Lung (tissue), 11 donors: ENCODE measurements at regions not wholly inside any gene's neighbourhood (a gene's known extent, or its start where the extent isn't known, plus 50 kb on each side); places are given as distances from the start of the nearest gene placed in this dataset.
"Not testable (repeated sequence)": the region's sequence is repeated elsewhere in the genome, so short reads cannot be mapped to it uniquely, and the experiment has no call there.

Source experiments
- ATAC-seq: fragments of 200-7000 bp; cut with Tn5 transposase; one replicate; pipeline ENCODE4 v1.9.1; 2020; ENCODE audit warnings: moderate number of reproducible peaks; ENCODE audit not compliant: insufficient read depth, low FRiP score
- DNase-seq, 3 donors: peaks; one replicate each; pipeline ENCODE4 v3.0.0-alpha.2; 2013 to 2017
- H3K27ac ChIP-seq, 2 donors: one replicate each; pipeline ENCODE4 v1.5.1; 2013; ENCODE audit warnings: mild to moderate bottlenecking in 2 of 2, moderate library complexity in 2 of 2, control low read depth in 1 of 2, inconsistent platforms in 1 of 2, low read depth in 1 of 2, low read length in 1 of 2
- H3K27me3 ChIP-seq, 3 donors: one replicate each; pipeline ENCODE4 v1.5.1; 2013; ENCODE audit warnings: low read length in 2 of 3; ENCODE audit not compliant: control insufficient read depth in 3 of 3, insufficient read depth in 3 of 3
- H3K36me3 ChIP-seq, 4 donors: one replicate each; pipeline ENCODE4 v1.5.1; 2013; ENCODE audit warnings: low read length in 4 of 4, mild to moderate bottlenecking in 1 of 4, moderate library complexity in 1 of 4; ENCODE audit not compliant: control insufficient read depth in 4 of 4, insufficient read depth in 4 of 4
- H3K4me1 ChIP-seq, 5 donors: one replicate each; pipeline ENCODE4 v1.5.1; 2013; ENCODE audit warnings: low read length in 5 of 5, mild to moderate bottlenecking in 2 of 5, moderate library complexity in 1 of 5; ENCODE audit not compliant: control insufficient read depth in 5 of 5, insufficient read depth in 5 of 5
- H3K4me3 ChIP-seq: one replicate; pipeline ENCODE4 v1.5.1; 2013; ENCODE audit warnings: mild to moderate bottlenecking, control low read depth, moderate library complexity
- H3K9ac ChIP-seq, 2 donors: one replicate each; pipeline ENCODE4 v1.5.1; 2013; ENCODE audit warnings: low read length in 2 of 2, control low read depth in 1 of 2; ENCODE audit not compliant: insufficient read depth in 1 of 2
- H3K9me3 ChIP-seq, 4 donors: one replicate each; pipeline ENCODE4 v1.5.1; 2013; ENCODE audit warnings: low read length in 3 of 4, mild to moderate bottlenecking in 1 of 4, moderate library complexity in 1 of 4; ENCODE audit not compliant: control insufficient read depth in 4 of 4, insufficient read depth in 3 of 4
- CTCF ChIP-seq: IDR thresholded peaks from 2 replicates; pipeline ENCODE4 v1.5.1; 2012; ENCODE audit warnings: mild to moderate bottlenecking; ENCODE audit errors: control extremely low read depth, extremely low read depth
- WGBS, 2 donors: extraction: QIAGEN DNeasy Blood & Tissue Kit; methylation state at CpG; one replicate each; pipeline ENCODE4 v1.1.7; 2013; 5-methylcytosine and 5-hydroxymethylcytosine counted together
- donor health status: control.
- donor health status: control.
- donor health status: Bipolar disorder and iron deficiency.
- donor health status: healthy.
- donor health status: DM: yes; HTN: yes; CAD: no.

- no peaks in the 10 kb centered on the region for H3K27me3 ChIP-seq
- H3K4me3 ChIP-seq = no peak overlapping the region
- no peak overlapping the region for H3K9ac ChIP-seq
- WGBS, 2 donors = 13 to 18% methylated on average over 2 of the region's 2 CpGs
- no peaks in the 10 kb centered on the region for H3K36me3 ChIP-seq
- no peak for ATAC-seq
- H3K27ac ChIP-seq = no peak overlapping the region
- peaks cover 0 to 25% (median 7%) of the 10 kb centered on the region in 5 donors for H3K4me1 ChIP-seq
- H3K9me3 ChIP-seq = no peaks in the 10 kb centered on the region
- TF ChIP-seq CTCF = no peak
- peak in 2 of 3 donors; percentile 9 to 27 for DNase-seq
Observed at GRCh38 chr3:22835041-22835440, 368.1 kb upstream of the UBE2E2 start.

- H3K27ac ChIP-seq = no peak overlapping the region
- WGBS, 2 donors = 38 to 40% methylated on average over 1 of the region's 1 CpG
- peak; percentile 76 for ATAC-seq
- H3K4me3 ChIP-seq = no peak overlapping the region
- no peaks in the 10 kb centered on the region for H3K27me3 ChIP-seq
- peaks cover 0 to 1% (median 0%) of the 10 kb centered on the region in 4 donors for H3K9me3 ChIP-seq
- H3K36me3 ChIP-seq = no peaks in the 10 kb centered on the region
- no peak overlapping the region for H3K9ac ChIP-seq
- peaks cover 0 to 25% (median 7%) of the 10 kb centered on the region in 5 donors for H3K4me1 ChIP-seq
- DNase-seq = peak; percentile 64 to 81 (median 70)
- TF ChIP-seq CTCF = no peak
Observed at GRCh38 chr3:22836131-22836530, 367.0 kb upstream of the UBE2E2 start.

- H3K4me1 ChIP-seq = no peaks in the 10 kb centered on the region
- DNase-seq = no peak
- TF ChIP-seq CTCF = no peak
Observed at GRCh38 chr3:22843854-22844253, 359.3 kb upstream of the UBE2E2 start.

GRCh38 chr3:22846566-22846965, 356.6 kb upstream of the UBE2E2 start:
- H3K4me1 ChIP-seq = no peaks in the 10 kb centered on the region
- H3K27ac ChIP-seq = no peak overlapping the region
- H3K9me3 ChIP-seq = peaks cover 0 to 2% (median 0%) of the 10 kb centered on the region in 4 donors
- H3K4me3 ChIP-seq = no peak overlapping the region
- TF ChIP-seq CTCF = no peak
- 75 to 84% methylated on average over 5 of the region's 5 CpGs for WGBS, 2 donors
- no peaks in the 10 kb centered on the region for H3K27me3 ChIP-seq
- no peak overlapping the region for H3K9ac ChIP-seq
- H3K36me3 ChIP-seq = no peaks in the 10 kb centered on the region
- ATAC-seq (no peak), DNase-seq (no peak)

More at GRCh38 chr3:22843854-22844253, 359.3 kb upstream of the UBE2E2 start:
- Histone ChIP-seq H3K9ac (no peak overlapping the region), H3K9me3 (peaks cover 0 to 2% (median under 1%) of the 10 kb centered on the region in 4 donors), H3K27ac (no peak overlapping the region), H3K36me3 (no peaks in the 10 kb centered on the region), H3K27me3 (no peaks in the 10 kb centered on the region), H3K4me3 (no peak overlapping the region)
- ATAC-seq = no peak
- 88 to 94% methylated on average over 3 of the region's 3 CpGs for WGBS, 2 donors

GRCh38 chr3:22849583-22849982, 353.5 kb upstream of the UBE2E2 start:
- ATAC-seq, H3K27me3 ChIP-seq, H3K36me3 ChIP-seq, H3K27ac ChIP-seq, H3K4me1 ChIP-seq, DNase-seq, H3K9me3 ChIP-seq, H3K9ac ChIP-seq, H3K4me3 ChIP-seq: not testable (repeated sequence)
- 93 to 96% methylated on average over 4 of the region's 6 CpGs for WGBS, 2 donors
